ENCODE measurements at regions not wholly inside any gene's neighbourhood (a gene's known extent, or its start where the extent isn't known, plus 50 kb on each side); places are given as distances from the start of the nearest gene placed in this dataset.

DNA sequence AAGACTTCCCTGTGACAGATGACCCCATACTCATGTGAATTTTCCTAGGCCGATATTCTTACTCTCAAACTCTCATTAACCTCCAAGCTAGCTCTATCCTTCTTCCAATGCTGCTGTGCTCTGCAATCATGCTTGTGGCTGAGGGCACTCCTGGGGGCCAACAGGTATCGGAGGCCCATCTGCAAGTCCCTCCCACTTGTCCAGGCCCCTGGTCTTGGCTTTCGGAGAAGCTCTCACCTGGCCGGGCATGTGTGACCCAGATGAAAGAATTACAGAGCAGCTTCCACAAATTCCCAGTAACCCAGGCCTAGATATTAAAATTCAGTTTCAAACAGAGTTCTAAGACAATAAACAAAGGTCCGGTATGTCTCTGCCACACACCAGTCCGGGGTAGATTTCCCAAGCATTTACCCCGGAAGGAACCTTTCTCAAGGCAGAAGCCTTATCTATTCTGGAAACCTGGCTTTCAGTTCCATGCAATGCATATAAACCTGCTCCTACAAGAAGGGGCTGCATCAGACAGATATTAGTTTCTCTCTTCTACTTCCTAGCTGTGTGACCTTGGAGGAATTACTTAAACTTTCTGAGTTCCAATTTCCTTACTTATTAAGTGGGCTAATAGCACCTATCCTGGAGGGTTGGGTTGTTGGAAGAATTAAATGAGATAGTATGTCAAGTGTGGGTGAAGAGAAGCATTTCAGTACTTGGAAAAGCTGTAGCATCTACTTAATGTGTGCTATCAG lies 270.8 kb downstream of the PTTG2 start:
- DNase-seq, result no peak

- no peak for DNase-seq
Observed at GRCh38 chr4:38231626-38232025, 271.4 kb downstream of the PTTG2 start.

DNA sequence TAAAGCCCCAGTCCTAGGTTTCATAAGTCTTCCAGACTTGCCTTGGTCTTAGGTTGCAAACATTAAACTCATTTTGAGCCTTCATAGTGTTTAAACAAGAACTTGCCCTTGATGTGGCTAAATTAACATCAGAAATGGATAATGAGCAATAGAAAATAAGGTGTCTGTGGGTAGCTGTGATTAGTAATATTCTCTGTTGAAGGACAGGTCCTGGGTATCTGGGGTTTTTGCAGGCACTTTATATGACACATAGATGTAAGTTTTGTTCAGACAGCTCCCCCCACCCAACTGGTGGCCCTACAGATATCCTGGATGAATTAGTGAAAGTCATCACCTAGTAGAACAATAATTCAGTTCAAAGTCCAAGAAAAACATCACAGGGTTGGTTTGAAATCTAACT lies 272.5 kb downstream of the PTTG2 start:
- no peak for DNase-seq

- DNase-seq, result no peak
Observed at GRCh38 chr4:38233727-38234480, 273.7 kb downstream of the PTTG2 start.

DNA sequence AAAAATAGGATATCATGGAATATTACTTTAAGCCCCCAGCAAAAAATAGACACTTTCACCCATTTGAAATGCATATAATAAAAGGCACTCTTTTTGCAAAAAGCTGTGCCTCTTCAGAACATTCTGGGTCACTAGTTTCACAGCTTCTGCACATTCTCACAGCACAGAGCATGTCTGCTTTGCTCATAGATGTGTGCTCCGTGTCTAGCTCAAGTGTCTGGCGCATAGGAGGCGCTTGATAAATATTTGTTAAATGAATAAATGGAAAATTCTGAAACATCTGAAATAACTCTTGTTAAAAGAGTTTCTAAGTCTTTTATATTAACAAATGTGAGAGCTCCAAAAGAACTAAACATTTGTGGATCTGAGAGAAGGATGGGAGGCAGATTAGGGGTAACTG lies 275.2 kb downstream of the PTTG2 start:
- DNase-seq, result no peak

GRCh38 chr4:38236003-38236402 lies 275.8 kb downstream of the PTTG2 start:
- DNase-seq, result no peak

DNA sequence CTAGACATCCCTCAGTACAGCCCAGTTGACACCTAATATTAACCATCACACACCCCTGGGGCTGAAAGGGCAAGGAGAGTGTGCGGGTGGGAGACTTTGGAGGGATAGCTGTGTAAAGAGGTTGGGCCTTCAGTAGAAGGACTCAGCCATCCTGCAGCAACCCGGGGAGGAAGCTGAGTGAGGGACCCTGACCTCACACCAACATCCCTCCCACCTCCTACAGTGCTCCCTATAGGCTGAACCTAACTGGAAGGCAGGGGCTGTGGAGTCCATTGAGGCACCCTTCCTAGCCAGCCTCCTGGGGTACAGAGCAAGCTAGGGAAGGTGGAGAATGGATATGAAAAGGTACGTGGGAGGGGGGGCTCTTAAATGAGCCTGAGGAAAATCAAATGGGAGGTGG lies 276.3 kb downstream of the PTTG2 start:
- no peak for DNase-seq

GRCh38 chr4:38237139-38237538 lies 276.9 kb downstream of the PTTG2 start:
- no peak for DNase-seq

DNA sequence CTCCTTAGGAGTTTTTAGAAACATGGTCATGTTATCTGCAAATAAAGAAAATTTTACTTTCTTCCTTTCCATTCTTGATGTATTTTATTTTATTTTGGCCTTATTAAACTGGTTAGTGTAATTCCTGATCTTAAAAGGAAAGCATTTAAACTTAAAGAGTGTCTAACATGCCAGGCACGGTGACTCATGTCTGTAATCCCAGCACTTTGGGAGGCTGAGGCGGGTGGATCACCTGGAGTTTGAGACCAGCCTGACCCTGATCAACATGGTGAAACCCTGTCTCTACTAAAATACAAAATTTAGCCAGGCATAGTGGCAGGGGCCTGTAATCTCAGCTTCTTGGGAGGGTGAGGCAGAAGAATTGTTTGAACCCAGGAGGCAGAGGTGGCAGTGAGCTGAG lies 281.3 kb downstream of the PTTG2 start:
- DNase-seq, result no peak

- DNase-seq, result no peak
Observed at GRCh38 chr4:38242101-38242500, 281.9 kb downstream of the PTTG2 start.

- peak; percentile 12 for DNase-seq
Observed at GRCh38 chr4:38242822-38243387, 282.7 kb downstream of the PTTG2 start.

DNA sequence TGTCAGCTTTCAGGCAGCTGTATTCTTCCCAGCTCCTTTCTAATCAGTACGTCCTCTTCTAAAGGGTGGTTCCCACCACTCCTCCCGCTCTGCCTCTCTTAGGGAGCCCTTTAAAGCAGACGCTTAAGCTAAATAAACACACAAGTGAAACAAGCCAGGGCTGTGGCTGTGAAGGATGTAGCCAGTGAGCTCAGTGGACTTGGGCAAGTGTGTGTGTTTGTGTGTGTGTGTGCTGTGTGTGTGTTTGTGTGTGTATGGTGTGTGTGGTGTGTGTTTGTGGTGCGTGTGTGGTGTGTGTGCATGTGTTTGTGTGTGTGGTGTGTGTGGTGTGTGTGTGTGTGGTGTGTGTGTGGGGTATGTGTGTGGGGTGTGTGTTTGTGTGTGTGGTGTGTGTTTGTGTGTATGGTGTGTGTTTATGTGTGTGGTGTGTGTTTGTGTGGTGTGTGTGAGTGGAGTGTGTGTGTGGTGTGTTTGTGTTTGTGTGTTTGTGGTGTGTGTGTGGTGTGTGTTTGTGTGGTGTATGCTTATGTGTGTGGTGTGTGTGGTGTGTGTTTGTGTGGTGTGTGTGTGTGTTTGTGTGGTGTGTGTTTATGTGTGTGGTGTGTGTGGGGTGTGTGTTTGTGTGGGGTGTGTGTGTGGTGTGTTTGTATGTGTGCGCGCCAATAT lies 283.3 kb downstream of the PTTG2 start:
- no peak for DNase-seq

- no peak for DNase-seq
Observed at GRCh38 chr4:38254825-38255224, 294.6 kb downstream of the PTTG2 start.

GRCh38 chr4:38255572-38255971 lies 295.4 kb downstream of the PTTG2 start:
- DNase-seq, result no peak

DNA sequence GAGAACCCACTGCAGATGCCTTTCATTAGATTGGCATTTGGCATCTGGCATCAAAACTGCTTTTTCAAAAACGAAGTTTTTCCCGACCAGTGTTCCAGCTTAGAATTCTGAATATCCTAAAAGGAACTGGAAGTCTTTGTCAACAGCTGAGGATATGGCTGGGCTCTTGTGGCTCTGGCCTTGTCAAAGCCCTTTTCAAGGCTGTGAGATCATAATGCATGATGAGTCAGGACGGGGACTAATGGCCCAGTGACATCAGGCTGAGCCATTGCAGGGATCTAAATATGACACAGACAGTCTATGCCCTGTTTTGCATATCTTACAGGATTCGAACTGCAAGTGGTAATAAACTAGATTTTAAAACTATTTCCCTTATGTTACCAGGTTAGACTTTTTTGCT lies 306.4 kb downstream of the PTTG2 start:
- no peak for DNase-seq

DNA sequence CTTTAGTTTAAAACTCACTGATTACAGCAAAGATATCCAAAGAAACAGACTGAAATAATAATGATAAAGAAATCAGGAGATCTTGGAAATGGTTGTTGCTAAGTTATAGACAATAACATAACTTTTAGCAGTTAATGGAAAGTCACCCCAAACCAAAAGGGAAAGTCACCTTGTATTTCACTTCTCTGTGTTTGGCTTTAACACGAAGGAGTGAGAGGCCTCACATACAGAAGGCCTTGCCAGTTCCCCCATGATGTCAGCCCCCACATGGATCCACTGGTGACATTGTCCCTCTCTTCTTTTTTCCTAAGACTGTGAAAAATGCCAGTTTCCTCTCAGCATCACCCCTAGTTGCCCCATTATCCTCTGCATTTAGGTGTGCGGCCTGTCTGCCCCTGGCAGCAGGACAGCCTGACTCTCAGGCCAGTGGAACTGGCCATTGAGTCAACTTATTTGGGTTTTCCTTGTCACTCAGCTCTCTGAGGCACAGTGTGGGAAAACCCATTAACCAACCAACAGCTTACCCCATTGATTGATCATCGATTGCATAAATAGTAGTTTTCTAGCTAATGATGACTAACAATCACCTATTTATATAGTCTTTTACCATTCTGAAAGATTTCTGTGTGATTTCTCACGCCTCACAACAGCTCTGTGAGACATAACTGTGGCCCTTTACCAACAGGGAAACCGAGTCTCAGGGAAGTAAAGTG lies 308.1 kb downstream of the PTTG2 start:
- DNase-seq, result no peak

GRCh38 chr4:38268837-38269236 lies 308.6 kb downstream of the PTTG2 start:
- no peak for DNase-seq

- no peak for DNase-seq
Observed at GRCh38 chr4:38273407-38273806, 313.2 kb downstream of the PTTG2 start.

DNA sequence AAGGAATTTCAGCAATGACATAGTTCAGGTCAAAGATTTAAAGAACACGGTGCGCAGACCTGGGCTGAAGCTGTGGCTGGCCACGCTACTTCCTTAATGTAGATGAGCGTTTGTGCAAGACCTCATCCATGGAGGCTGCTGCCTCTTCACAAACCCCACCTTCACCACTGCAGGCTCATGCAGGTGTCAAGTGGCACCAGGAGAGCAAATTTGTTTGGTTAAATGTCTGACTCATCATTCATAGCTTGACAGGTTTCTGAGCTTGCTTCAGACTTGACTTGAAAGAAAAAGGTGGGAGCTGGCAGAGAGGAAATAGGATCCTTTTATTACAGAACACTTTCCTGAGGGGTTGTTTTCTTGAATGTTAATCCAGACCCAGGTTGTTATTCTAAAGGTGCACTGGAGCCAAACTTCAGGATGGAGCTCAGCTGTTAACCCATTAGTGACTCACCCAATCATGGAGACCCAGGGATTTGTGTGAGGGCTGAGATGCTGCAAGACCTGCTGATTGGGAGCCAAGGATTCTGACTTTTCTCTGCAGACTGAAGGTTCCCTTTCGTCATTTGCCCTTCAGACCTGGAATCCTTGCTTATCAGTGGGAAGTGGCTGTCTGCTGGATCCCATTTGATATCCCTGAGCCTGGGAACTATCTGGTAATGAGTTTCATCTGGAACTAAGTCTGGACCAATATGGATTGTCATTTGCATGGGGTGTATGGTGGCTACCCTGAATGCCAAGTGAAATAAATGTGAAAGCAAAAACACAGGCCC lies 315.3 kb downstream of the PTTG2 start:
- DNase-seq, result no peak

DNA sequence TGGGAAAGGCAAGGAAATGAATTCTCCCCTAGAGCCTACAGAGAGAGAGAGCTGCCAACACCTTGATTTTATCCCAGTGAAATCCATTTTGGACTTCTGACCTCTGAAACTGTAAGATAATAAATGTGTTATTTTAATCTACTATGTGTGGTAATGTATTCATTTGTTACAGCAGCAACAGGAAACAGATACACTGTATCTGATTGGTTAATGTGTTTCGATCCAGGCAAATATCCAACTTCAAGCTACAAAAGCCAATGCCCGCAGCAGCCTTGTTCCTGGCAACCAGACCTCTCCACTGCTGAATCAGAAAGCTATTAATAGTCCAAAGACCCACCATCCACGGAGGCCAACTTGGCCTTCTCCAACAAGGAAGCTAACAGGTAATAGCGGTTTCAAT lies 318.1 kb downstream of the PTTG2 start:
- DNase-seq, result no peak

DNA sequence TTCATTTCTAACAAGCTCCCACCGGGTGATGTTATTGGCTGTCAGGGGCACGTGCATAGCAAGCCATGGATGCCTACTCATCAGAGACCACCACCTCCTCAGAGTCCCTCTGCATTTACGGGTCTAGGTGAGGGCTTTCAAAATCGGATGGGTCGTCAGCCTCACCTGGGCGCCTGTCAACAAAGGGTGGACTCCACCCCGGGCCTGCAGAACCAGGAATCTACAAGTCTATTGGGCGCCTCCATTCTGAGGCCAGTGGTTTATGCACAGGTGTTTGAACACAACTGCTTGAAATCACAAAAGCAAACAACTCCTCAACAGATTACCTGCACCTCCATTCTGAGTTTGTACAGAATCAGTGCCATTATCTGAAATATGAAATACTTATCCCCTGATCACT lies 318.9 kb downstream of the PTTG2 start:
- no peak for DNase-seq

DNA sequence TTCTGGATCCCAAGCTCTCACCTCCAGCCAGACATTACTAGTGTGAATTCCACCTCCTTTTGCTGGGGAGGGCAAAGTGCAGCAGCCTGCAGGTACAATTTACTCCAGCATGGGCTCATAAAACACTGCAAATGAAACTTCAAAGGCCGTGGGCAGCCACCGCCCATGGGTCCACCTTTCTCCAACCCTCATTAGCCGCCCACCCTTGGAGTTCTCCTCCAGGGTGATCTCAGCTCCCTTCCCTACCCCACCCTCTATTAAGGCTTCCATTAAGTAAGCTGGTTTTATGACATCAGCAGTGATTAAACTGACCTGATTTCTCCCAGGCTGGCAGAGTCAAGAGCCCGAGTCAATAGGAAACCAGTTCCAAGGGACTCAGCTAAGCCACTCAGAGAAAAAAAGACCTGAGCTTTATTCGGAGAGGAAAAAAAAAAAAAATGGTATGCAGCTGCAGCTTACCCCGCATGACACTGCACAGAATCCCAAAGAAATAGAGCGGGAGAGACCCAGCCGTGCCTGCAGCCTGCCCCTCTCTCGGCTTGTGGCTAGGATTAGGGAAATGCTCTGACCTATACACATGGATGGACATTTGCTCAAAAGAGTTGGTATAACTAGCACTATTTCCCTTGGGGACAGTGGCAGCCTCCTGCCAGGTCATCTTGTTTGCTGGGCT lies 319.6 kb downstream of the PTTG2 start:
- no peak for DNase-seq
